CD4-positive, alpha-beta T cell treated with Interleukin-15 for 1 hour (primary cell): ENCODE measurements at regions not wholly inside any gene's neighbourhood (a gene's known extent, or its start where the extent isn't known, plus 50 kb on each side); places are given as distances from the start of the nearest gene placed in this dataset.

ENCODE experiments used
- DNase-seq: peaks from one replicate; pipeline ENCODE4 v3.0.0-alpha.2; 2020

GRCh38 chr11:70574725-70575347 lies 176.5 kb downstream of the CTTN start:
- DNase-seq, result no peak

GRCh38 chr11:70575396-70576060 lies 177.2 kb downstream of the CTTN start:
- DNase-seq, result no peak

GRCh38 chr11:70577258-70577603 lies 178.9 kb downstream of the CTTN start:
- DNase-seq, result no peak

GRCh38 chr11:70577948-70578347 lies 179.6 kb downstream of the CTTN start:
- DNase-seq, result no peak

GRCh38 chr11:70578371-70578770 lies 180.0 kb downstream of the CTTN start:
- DNase-seq, result no peak

GRCh38 chr11:70578831-70579230 lies 180.5 kb downstream of the CTTN start:
- DNase-seq, result no peak

- no peak for DNase-seq
Measured at GRCh38 chr11:70579316-70579955, 181.1 kb downstream of the CTTN start.

- no peak for DNase-seq
Measured at GRCh38 chr11:70580036-70580805, 181.9 kb downstream of the CTTN start.

GRCh38 chr11:70581991-70582885 lies 183.9 kb downstream of the CTTN start:
- no peak for DNase-seq

- DNase-seq, result no peak
Measured at GRCh38 chr11:70582886-70583641, 184.7 kb downstream of the CTTN start.

GRCh38 chr11:70583781-70584218 lies 185.5 kb downstream of the CTTN start:
- no peak for DNase-seq

GRCh38 chr11:70584498-70585235 lies 186.3 kb downstream of the CTTN start:
- DNase-seq, result no peak

GRCh38 chr11:70585236-70585545 lies 186.9 kb downstream of the CTTN start:
- DNase-seq, result no peak

- DNase-seq, result no peak
Measured at GRCh38 chr11:70586261-70587074, 188.1 kb downstream of the CTTN start.

GRCh38 chr11:70587075-70587389 lies 188.7 kb downstream of the CTTN start:
- no peak for DNase-seq

- no peak for DNase-seq
Measured at GRCh38 chr11:70590356-70590991, 192.1 kb downstream of the CTTN start.

GRCh38 chr11:70592641-70593165 lies 194.4 kb downstream of the CTTN start:
- no peak for DNase-seq

GRCh38 chr11:70593446-70593983 lies 195.2 kb downstream of the CTTN start:
- no peak for DNase-seq

- DNase-seq, result no peak
Measured at GRCh38 chr11:70594031-70594430, 195.7 kb downstream of the CTTN start.
